ENCODE measurements at regions not wholly inside any gene's neighbourhood (a gene's known extent, or its start where the extent isn't known, plus 50 kb on each side); places are given as distances from the start of the nearest gene placed in this dataset.

DNA sequence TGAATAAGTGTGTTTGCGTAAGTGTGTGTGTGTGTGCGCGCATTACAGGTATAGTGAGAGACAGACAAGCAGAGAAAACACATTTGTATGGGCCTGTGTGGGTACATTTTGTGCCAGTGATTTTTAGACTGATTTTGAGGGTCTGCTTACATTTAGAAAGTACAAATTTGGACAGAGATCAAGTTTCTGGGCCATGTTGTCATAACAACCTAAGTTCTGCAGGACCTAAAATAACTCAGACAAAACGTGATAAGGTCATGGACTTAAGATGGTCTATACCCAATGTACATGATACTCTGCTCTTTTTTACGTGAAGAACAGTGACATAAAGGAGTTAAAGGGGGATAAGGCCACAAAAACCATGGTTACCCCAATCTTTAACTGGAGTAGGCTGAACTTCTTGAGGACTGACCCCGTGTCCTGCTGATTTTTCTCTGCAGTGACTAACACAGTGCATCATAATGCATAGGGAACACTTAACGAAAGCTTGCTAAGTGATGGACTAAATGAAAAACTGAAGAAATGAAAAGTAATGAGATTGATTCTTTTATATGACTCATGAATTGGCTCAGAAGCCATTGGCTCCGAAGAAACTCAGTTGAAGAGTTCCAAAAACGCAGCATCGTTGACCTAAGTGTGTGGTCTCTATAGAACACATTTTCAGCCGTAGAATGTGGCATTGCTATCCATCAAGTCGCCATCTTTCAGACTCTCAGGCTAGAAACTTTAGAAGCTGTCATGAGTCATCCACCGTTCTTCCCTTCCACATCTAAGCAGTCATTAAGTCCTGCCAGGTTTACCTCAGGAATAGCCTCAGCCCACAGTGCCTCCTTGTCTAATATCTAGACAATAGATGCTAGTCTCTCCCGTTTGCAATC lies 61.6 kb upstream of the NCOA1 start:
- TF ChIP-seq, protein P1, sequence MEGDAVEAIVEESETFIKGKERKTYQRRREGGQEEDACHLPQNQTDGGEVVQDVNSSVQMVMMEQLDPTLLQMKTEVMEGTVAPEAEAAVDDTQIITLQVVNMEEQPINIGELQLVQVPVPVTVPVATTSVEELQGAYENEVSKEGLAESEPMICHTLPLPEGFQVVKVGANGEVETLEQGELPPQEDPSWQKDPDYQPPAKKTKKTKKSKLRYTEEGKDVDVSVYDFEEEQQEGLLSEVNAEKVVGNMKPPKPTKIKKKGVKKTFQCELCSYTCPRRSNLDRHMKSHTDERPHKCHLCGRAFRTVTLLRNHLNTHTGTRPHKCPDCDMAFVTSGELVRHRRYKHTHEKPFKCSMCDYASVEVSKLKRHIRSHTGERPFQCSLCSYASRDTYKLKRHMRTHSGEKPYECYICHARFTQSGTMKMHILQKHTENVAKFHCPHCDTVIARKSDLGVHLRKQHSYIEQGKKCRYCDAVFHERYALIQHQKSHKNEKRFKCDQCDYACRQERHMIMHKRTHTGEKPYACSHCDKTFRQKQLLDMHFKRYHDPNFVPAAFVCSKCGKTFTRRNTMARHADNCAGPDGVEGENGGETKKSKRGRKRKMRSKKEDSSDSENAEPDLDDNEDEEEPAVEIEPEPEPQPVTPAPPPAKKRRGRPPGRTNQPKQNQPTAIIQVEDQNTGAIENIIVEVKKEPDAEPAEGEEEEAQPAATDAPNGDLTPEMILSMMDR (conservative IDR thresholded peaks at IDR 0.05): no peak
- no peak overlapping the region for H3K9ac ChIP-seq (ENCODE audit: extremely low read depth, insufficient read length, low read length)
- no peaks in the 10 kb centered on the region for H3K4me1 Mint-ChIP-seq
- H2AFZ ChIP-seq (ENCODE audit: low read length): no peak overlapping the region
- no peaks in the 10 kb centered on the region for H3K79me1 ChIP-seq (ENCODE audit: insufficient read depth, low read depth, low read length, poor library complexity, severe bottlenecking)
- H3K27me3 ChIP-seq (ENCODE audit: insufficient read depth, low read length): no peaks in the 10 kb centered on the region
- H3K23me2 ChIP-seq (ENCODE audit: insufficient read length, low read depth, low read length, poor library complexity, severe bottlenecking): no peaks in the 10 kb centered on the region
- no peak overlapping the region for H3K18ac ChIP-seq (ENCODE audit: insufficient read length, low read depth, low read length)
- H4K91ac ChIP-seq (ENCODE audit: insufficient read length, low read depth, low read length): no peak overlapping the region
- no peaks in the 10 kb centered on the region for H3K4me1 ChIP-seq (ENCODE audit: insufficient read depth, low read length)
- no peak overlapping the region for H3T11ph ChIP-seq (ENCODE audit: low read length)
- H2BK15ac ChIP-seq (ENCODE audit: low read depth, low read length): no peak overlapping the region
- H3K14ac ChIP-seq (ENCODE audit: insufficient read depth, low read length): no peak overlapping the region
- no peak overlapping the region for H3K4me2 ChIP-seq (ENCODE audit: insufficient read depth, insufficient read length, low read length)
- H4K8ac ChIP-seq (replicated peaks; ENCODE audit: insufficient read length, low read depth, low read length): no peak overlapping the region
- H3K79me2 ChIP-seq (ENCODE audit: insufficient read depth, low read length): no peaks in the 10 kb centered on the region
- no peaks in the 10 kb centered on the region; a peak in 1 of 5 replicates for H3K9me3 Mint-ChIP-seq
- H2BK120ac ChIP-seq (ENCODE audit: low read depth, low read length, poor library complexity, severe bottlenecking): no peak overlapping the region
- no peak overlapping the region for H3K4ac ChIP-seq (ENCODE audit: low read depth, low read length)
- H3K9me3 ChIP-seq (ENCODE audit: control insufficient read depth, low read depth, low read length): no peaks in the 10 kb centered on the region
- no peak overlapping the region for H3K56ac ChIP-seq (ENCODE audit: insufficient read length, low read depth, low read length)
- no peak overlapping the region for H2BK5ac ChIP-seq (ENCODE audit: insufficient read length, low read length)
- H3K4me3 Mint-ChIP-seq: no peak overlapping the region
- H2AK5ac ChIP-seq (ENCODE audit: insufficient read length, low read length): no peak overlapping the region
- no peak overlapping the region for H3K27ac Mint-ChIP-seq
- no peak overlapping the region for H4K5ac ChIP-seq (ENCODE audit: insufficient read length, low read depth, low read length)
- no peak for DNase-seq
- H2BK20ac ChIP-seq (ENCODE audit: low read depth, low read length, poor library complexity, severe bottlenecking): no peak overlapping the region
- H2BK12ac ChIP-seq (ENCODE audit: insufficient read length, low read depth, low read length): no peak overlapping the region
- 100% methylated on average over 1 of the region's 14 CpGs for WGBS (ENCODE audit: extremely low coverage, insufficient read length, low lambda C conversion rate)
- H3K23ac ChIP-seq (ENCODE audit: insufficient read length, low read depth, low read length): no peak overlapping the region
- H3K27ac ChIP-seq (ENCODE audit: insufficient read length, low read depth, low read length): no peak overlapping the region
- H3K36me3 Mint-ChIP-seq (ENCODE audit: insufficient read depth in 1 of 3, low read depth in 3 of 3): no peaks in the 10 kb centered on the region; a peak in 1 of 7 replicates
- no peaks in the 10 kb centered on the region for H4K20me1 ChIP-seq (ENCODE audit: control insufficient read depth, insufficient read depth, insufficient read length)
- H3K27me3 Mint-ChIP-seq (ENCODE audit: low read depth): no peaks in the 10 kb centered on the region

All from H9 (cell line).